GM12878 (cell line): ENCODE measurements at regions not wholly inside any gene's neighbourhood (a gene's known extent, or its start where the extent isn't known, plus 50 kb on each side); places are given as distances from the start of the nearest gene placed in this dataset.

ENCODE experiments used
- ATF3 ChIP-seq: IDR thresholded peaks from 2 replicates; pipeline ENCODE4 v1.6.1; 2011; ENCODE audit warnings: low read depth, mild to moderate bottlenecking, low read length, moderate library complexity, borderline replicate concordance; ENCODE audit errors: extremely low read depth
- CBFB ChIP-seq: IDR thresholded peaks from 2 replicates; pipeline ENCODE4 v1.6.1; 2016; ENCODE audit warnings: antibody characterized with exemption, low read depth
- CBX3 ChIP-seq: fragments of 200-600 bp; sonication (generic); IDR thresholded peaks from 2 replicates; pipeline ENCODE4 v1.6.1; 2016; ENCODE audit warnings: low read depth, borderline replicate concordance
- NFYB ChIP-seq: IDR thresholded peaks from 2 replicates; pipeline ENCODE4 v1.6.1; 2011; ENCODE audit warnings: low read depth, mild to moderate bottlenecking, low read length, improper control_type of control experiment, moderate library complexity; ENCODE audit not compliant: insufficient read depth
- POLR2A ChIP-seq: IDR thresholded peaks from 2 replicates; pipeline ENCODE4 v1.6.1; 2011; ENCODE audit warnings: low read depth, mild to moderate bottlenecking, low read length
- POLR2AphosphoS5 ChIP-seq: IDR thresholded peaks from 2 replicates; pipeline ENCODE4 v1.6.1; 2011; ENCODE audit warnings: mild to moderate bottlenecking, low read length, inconsistent platforms
- SMAD1 ChIP-seq: fragments of 450-650 bp; IDR thresholded peaks from 2 replicates; pipeline ENCODE4 v1.6.1; 2018; ENCODE audit warnings: mild to moderate bottlenecking, low read depth; ENCODE audit not compliant: partially characterized antibody
- USF1 ChIP-seq: IDR thresholded peaks from 2 replicates; pipeline ENCODE4 v1.6.1; 2011; ENCODE audit warnings: borderline replicate concordance, low read depth, mild to moderate bottlenecking, moderate library complexity, mixed read lengths, low read length; ENCODE audit not compliant: insufficient read depth; ENCODE audit errors: extremely low read length
- ZNF24 ChIP-seq: fragments of 450-650 bp; IDR thresholded peaks from 2 replicates; pipeline ENCODE4 v1.6.1; 2017; ENCODE audit warnings: antibody characterized with exemption, mild to moderate bottlenecking
- TF ChIP-seq, protein P1 (sequence below), 3 experiments: IDR thresholded peaks in 2 of 3; conservative IDR thresholded peaks in 1 of 3; 2 replicates each; pipeline ENCODE4 v1.5.1; 2011; ENCODE audit warnings: low read depth in 3 of 3, low read length in 3 of 3, mild to moderate bottlenecking in 3 of 3, control low read depth in 2 of 3, moderate library complexity in 2 of 3, inconsistent platforms in 1 of 3, mixed read lengths in 1 of 3; ENCODE audit not compliant: control insufficient read depth in 2 of 3, insufficient read depth in 1 of 3; ENCODE audit errors: extremely low read depth in 1 of 3
- TF ChIP-seq, protein P2 (sequence below): IDR thresholded peaks from 2 replicates; pipeline ENCODE4 v1.6.1; 2012; ENCODE audit warnings: mild to moderate bottlenecking, low read depth, low read length

DNA sequence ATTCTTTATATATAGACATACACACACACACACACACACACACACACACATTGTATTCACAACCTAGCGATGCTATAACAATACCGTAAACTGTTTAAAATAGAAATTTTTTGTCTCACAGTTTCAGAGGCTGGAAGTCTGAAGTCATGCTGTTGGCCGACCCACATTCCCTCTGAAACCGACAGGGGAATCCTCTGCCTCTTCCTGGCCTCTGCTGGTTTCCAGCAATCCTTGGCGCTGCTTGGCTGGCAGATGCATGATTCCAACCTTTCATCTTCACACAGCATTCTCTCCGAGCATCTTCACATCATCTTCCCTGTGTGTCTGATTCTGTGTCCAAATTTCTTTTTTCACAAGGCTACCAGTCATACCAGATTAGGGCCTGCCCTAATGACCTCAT lies 94.8 kb downstream of the CCDC71L start:
- TF ChIP-seq NFYB (no peak), CBX3 (no peak), CBFB (no peak), POLR2A (no peak), ATF3 (no peak), USF1 (no peak), POLR2AphosphoS5 (no peak), ZNF24 (no peak), SMAD1 (no peak)
- TF ChIP-seq, protein P1, sequence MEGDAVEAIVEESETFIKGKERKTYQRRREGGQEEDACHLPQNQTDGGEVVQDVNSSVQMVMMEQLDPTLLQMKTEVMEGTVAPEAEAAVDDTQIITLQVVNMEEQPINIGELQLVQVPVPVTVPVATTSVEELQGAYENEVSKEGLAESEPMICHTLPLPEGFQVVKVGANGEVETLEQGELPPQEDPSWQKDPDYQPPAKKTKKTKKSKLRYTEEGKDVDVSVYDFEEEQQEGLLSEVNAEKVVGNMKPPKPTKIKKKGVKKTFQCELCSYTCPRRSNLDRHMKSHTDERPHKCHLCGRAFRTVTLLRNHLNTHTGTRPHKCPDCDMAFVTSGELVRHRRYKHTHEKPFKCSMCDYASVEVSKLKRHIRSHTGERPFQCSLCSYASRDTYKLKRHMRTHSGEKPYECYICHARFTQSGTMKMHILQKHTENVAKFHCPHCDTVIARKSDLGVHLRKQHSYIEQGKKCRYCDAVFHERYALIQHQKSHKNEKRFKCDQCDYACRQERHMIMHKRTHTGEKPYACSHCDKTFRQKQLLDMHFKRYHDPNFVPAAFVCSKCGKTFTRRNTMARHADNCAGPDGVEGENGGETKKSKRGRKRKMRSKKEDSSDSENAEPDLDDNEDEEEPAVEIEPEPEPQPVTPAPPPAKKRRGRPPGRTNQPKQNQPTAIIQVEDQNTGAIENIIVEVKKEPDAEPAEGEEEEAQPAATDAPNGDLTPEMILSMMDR (IDR thresholded peaks at IDR 0.05 in 2 of 3, conservative IDR thresholded peaks at IDR 0.05 in 1 of 3; ENCODE audit: control insufficient read depth in 2 of 3, extremely low read depth in 1 of 3, insufficient read depth in 1 of 3, low read depth in 3 of 3, low read length in 3 of 3) = no peak
- TF ChIP-seq, protein P2, sequence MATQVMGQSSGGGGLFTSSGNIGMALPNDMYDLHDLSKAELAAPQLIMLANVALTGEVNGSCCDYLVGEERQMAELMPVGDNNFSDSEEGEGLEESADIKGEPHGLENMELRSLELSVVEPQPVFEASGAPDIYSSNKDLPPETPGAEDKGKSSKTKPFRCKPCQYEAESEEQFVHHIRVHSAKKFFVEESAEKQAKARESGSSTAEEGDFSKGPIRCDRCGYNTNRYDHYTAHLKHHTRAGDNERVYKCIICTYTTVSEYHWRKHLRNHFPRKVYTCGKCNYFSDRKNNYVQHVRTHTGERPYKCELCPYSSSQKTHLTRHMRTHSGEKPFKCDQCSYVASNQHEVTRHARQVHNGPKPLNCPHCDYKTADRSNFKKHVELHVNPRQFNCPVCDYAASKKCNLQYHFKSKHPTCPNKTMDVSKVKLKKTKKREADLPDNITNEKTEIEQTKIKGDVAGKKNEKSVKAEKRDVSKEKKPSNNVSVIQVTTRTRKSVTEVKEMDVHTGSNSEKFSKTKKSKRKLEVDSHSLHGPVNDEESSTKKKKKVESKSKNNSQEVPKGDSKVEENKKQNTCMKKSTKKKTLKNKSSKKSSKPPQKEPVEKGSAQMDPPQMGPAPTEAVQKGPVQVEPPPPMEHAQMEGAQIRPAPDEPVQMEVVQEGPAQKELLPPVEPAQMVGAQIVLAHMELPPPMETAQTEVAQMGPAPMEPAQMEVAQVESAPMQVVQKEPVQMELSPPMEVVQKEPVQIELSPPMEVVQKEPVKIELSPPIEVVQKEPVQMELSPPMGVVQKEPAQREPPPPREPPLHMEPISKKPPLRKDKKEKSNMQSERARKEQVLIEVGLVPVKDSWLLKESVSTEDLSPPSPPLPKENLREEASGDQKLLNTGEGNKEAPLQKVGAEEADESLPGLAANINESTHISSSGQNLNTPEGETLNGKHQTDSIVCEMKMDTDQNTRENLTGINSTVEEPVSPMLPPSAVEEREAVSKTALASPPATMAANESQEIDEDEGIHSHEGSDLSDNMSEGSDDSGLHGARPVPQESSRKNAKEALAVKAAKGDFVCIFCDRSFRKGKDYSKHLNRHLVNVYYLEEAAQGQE = no peak
